D721Med (cell line): ENCODE measurements at regions not wholly inside any gene's neighbourhood (a gene's known extent, or its start where the extent isn't known, plus 50 kb on each side); places are given as distances from the start of the nearest gene placed in this dataset.
"Not testable (repeated sequence)": the region's sequence is repeated elsewhere in the genome, so short reads cannot be mapped to it uniquely, and the experiment has no call there.

Source experiments
- DNase-seq: peaks from one replicate; pipeline ENCODE4 v3.0.0; 2011; ENCODE audit warnings: low spot score; ENCODE audit not compliant: insufficient read length
- FAIRE-seq: peaks from 2 replicates; lab custom pipeline; 2011; peaks lifted over from hg19 to GRCh38; lab: Jason Lieb, UNC
- CTCF ChIP-seq: IDR thresholded peaks from 2 replicates; pipeline ENCODE4 v1.5.1; 2012; ENCODE audit warnings: mild to moderate bottlenecking, control low read depth; ENCODE audit not compliant: insufficient read depth; ENCODE audit errors: missing control alignments

DNA sequence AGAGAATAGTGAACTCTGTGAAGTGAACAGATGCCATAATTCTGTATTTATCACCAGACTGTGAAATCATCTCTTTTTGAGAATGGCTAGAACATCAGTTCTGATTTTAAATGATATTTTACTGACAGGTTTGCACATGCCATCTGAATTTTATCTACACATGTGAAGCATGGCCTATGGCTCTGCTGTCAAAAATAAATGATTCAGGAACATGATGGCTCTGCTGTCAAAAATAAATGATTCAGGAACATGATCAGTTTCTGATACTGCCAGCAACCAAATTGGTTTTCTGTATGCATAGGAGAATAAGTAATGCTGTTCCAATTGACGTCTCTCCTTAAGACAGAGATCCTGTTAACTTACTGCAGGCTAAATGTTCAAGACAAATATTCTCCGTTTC, 70.6 kb upstream of the TLL1 start:
- TF ChIP-seq CTCF: no peak
- FAIRE-seq: no peak
- no peak for DNase-seq

- TF ChIP-seq CTCF: no peak
- FAIRE-seq (no peak), DNase-seq (no peak)
These were observed 70.0 kb upstream of the TLL1 start for GRCh38 chr4:165803005-165803404.

GRCh38 chr4:165805406-165805805, 67.6 kb upstream of the TLL1 start:
- FAIRE-seq (no peak), DNase-seq (no peak)
- TF ChIP-seq CTCF: no peak

GRCh38 chr4:165806613-165807012, 66.4 kb upstream of the TLL1 start:
- FAIRE-seq (no peak), DNase-seq (no peak)
- TF ChIP-seq CTCF: no peak

DNA sequence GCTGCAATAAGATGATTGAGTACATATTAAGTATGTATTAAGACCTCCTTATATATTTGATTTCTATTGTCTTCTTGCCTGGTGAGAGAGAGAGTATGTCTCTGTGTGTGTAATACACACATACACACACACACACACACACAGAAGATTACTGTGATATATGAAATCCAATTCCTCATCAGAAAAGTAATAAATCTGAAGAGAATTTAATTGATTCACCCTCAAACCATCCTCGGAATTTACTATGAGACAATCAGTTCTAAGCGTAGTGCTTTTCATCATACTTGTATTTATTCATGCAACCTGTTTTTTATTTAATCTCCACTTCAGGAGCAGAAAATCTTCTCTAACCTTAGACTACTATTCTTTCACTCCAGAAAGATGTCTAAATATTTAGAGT, 62.3 kb upstream of the TLL1 start:
- DNase-seq (no peak), FAIRE-seq (no peak)
- no peak for TF ChIP-seq CTCF

GRCh38 chr4:165813606-165814005, 59.4 kb upstream of the TLL1 start:
- no peak for TF ChIP-seq CTCF
- DNase-seq (no peak), FAIRE-seq (no peak)

GRCh38 chr4:165814256-165815020, 58.6 kb upstream of the TLL1 start:
- FAIRE-seq: peak; percentile 16
- no peak for DNase-seq
- TF ChIP-seq CTCF: no peak

- FAIRE-seq, DNase-seq: not testable (repeated sequence)
These were observed 53.9 kb upstream of the TLL1 start for GRCh38 chr4:165819126-165819525.
